GM18861 (cell line): ENCODE measurements at regions not wholly inside any gene's neighbourhood (a gene's known extent, or its start where the extent isn't known, plus 50 kb on each side); places are given as distances from the start of the nearest gene placed in this dataset.

ENCODE experiments used
- ATAC-seq: cut with Tn5 transposase; IDR thresholded peaks from one replicate; pipeline ENCODE4 v1.9.1; 2021; ENCODE audit not compliant: unreplicated experiment

DNA sequence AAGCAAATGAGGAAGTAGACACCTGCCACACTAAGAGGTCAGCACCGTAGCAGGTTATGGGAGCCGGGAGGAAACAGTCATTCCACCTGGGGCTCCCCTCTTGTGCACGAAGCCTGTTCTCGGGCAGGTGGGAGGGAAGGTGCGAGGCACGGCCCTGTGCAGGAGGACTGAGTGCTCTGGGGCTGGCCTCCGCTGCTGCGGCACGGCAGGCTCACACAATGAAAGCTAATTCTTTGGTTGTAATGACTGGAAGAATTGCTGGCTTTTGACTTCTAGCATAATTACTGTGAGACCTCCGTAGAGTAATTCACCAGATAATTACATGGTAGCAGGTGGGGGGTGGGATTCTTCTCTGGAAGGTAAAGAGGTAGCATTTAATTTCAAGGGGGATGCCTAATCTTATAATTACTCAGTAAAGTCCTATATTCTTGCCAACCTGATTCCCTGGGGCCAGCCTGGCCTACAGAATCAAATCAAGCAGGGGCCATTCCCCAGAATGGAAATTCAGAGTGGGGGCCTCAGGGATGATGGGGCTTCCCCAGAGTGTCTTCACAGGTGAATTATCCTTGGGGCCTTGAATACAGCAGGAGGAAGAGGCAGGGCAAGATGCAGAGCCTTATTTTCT, 129.1 kb downstream of the TPRA1 start:
- ATAC-seq, result no peak

DNA sequence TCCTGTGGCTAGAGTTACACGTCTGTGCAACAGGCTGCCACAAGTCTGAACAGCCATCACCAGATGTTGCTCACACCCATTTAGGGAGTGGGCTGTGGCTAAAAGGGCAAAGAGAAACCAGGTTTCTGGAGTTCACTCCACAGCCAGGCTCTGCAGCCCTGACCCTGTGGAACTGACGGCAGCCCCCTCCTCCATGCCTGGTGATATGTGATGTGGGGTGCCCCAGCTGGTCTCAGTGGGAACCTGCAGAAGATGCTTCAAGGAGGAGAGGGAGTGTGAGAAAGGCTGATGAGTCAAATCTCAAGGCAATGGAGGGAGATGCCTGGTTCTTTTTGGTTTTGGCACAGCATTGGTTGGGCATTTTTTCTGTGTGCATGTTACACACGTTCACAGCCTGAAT, 130.6 kb downstream of the TPRA1 start:
- ATAC-seq, result no peak

GRCh38 chr3:127458696-127459604, 131.6 kb downstream of the TPRA1 start:
- ATAC-seq, result no peak

DNA sequence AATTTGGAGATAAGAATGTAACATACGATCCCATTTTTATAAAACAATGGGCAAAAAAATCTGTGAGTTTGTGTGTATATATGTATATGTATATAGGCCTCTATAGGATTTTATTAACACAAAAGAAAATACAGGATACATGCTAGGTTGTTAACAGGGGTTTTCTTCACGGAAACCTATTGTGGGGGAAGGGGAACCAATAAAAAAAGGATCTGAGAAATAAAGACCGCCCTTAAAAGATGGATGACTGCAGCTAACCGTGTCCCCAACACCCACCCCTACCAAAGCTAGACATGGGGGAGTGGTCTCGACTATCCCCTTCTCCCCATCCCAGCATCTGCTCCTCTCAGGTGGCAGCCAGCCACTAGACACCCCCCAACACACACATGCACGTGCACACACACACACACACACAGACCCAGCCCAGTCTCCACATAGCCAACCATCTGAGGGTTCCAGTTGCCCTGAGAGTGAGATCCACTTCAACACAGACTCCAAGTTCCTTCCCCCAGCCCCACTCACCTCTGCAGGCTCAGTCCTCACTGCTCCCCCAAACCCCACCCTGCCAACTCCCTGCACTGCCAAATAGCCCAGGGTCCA, 132.9 kb downstream of the TPRA1 start:
- no peak for ATAC-seq

- no peak for ATAC-seq
These were observed 133.4 kb downstream of the TPRA1 start for GRCh38 chr3:127457094-127457475.

GRCh38 chr3:127456471-127457093, 134.0 kb downstream of the TPRA1 start:
- no peak for ATAC-seq

GRCh38 chr3:127455541-127456450, 134.7 kb downstream of the TPRA1 start:
- ATAC-seq, result no peak

DNA sequence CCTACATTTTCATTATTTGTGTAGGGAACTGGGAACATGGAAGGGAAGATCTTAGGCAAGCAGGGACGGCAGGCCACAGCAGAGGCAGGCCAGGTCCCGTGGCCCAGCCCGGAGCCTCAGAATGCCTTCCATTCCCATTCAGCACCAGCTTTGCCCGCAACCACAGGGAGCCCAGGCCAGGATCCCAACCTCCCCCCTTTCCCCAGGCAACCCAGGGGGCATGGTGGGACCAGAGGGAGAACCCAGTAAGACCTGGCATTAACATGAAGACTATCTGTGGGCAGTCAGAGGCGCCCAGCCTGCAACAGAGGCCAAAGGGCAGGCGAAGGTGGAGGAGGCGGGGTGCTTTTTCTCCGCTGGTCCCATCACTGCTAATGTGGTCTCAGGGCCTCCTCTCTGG, 135.6 kb downstream of the TPRA1 start:
- ATAC-seq, result no peak

- no peak for ATAC-seq
These were observed 136.5 kb downstream of the TPRA1 start for GRCh38 chr3:127454051-127454450.

- ATAC-seq, result no peak
These were observed 138.2 kb downstream of the TPRA1 start for GRCh38 chr3:127452321-127452821.

DNA sequence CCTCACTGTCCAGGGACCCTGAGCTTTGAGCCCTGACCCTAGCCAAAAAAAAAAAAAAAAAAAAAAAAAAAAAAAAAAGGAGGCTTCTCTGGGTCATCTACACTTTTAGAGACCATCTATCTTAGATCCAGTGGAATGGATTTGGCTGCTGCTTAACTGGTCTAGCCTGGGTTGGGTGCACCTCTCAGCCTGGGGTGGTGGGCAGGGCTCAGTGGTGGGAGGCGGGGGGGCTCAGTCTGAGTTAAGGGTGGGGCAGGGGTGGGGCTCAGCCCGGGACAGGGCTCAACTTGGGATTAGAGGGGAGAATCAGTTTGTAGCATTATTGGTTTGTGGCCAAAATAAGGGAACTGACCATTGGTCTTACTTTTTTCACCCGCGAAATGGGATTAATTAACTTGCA, 139.2 kb downstream of the TPRA1 start:
- no peak for ATAC-seq

GRCh38 chr3:127450331-127450730, 140.2 kb downstream of the TPRA1 start:
- no peak for ATAC-seq

GRCh38 chr3:127449486-127450212, 140.9 kb downstream of the TPRA1 start:
- ATAC-seq, result no peak

DNA sequence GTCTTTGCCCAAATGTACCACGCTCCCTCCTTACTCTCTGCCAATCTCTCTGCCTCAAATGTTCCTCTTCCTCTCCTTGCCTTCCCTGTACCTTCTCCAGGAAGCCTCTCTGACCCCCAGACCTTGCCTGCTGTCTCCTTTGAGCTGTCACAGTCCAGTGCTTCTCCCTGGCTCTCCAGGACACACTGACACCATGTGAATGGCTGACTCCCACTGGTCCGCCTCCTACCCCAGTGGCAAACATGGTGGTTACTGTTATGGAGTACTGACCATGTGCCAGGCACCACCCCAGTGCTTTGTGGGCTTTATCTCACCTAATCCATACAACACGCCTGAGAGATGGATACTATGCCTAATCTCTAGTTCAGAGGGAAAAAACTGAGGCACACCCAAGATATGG, 141.9 kb downstream of the TPRA1 start:
- ATAC-seq, result no peak

- no peak for ATAC-seq
These were observed 142.4 kb downstream of the TPRA1 start for GRCh38 chr3:127448161-127448561.

- no peak for ATAC-seq
These were observed 143.8 kb downstream of the TPRA1 start for GRCh38 chr3:127446756-127447155.

DNA sequence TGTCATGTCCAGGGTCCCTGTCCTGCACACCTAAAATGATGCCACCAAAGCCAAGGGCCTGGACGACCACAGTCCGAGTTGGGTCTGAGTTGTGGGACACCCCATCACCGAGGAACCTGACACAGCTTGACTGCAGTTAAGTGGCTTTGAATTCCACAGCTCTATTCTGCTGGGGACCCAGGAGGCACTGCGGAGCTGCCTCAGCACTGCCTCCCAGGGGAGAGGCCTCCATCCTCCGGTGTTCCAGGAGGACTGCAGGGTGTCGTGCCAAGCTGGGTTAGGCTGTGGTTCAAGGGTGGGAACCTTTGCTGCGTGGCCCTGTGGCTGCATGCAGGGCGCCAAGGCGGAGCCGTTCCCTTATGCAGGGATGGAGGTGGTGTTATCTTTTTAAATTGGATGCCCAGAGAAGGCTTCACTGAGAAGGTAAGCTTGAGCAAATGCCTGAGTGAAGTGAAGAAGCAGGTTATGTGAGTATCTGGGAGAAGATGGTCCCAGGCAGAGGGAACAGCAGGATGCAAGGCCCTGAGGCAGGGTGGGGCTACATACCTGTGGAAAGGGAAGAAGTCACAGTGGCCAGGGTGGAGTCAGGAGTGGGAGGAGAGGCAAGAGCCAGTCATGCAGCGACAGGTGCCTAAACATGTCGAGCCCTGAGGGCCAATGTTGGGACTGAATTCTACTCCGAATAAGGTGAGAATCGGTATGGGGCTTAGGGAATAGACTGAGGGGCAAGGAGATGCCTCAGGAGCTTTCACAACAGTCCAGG, 144.8 kb downstream of the TPRA1 start:
- no peak for ATAC-seq

- no peak for ATAC-seq
These were observed 145.8 kb downstream of the TPRA1 start for GRCh38 chr3:127444761-127445160.
